GM12873 (cell line): ENCODE measurements at regions not wholly inside any gene's neighbourhood (a gene's known extent, or its start where the extent isn't known, plus 50 kb on each side); places are given as distances from the start of the nearest gene placed in this dataset.

Experiments used
- CTCF ChIP-seq: IDR thresholded peaks from 2 replicates; pipeline ENCODE4 v1.5.1; 2012; ENCODE audit warnings: low read depth, mild to moderate bottlenecking, moderate library complexity, low read length, control low read depth; ENCODE audit not compliant: insufficient read depth; ENCODE audit errors: missing control alignments

- no peak for TF ChIP-seq CTCF
Measured at GRCh38 chr1:239633432-239633831, 247.1 kb downstream of the CHRM3 start.

GRCh38 chr1:239635276-239635675, 248.9 kb downstream of the CHRM3 start:
- TF ChIP-seq CTCF, result no peak

- no peak for TF ChIP-seq CTCF
Measured at GRCh38 chr1:239636347-239636746, 250.0 kb downstream of the CHRM3 start.

GRCh38 chr1:239644604-239645003, 258.2 kb downstream of the CHRM3 start:
- no peak for TF ChIP-seq CTCF

- no peak for TF ChIP-seq CTCF
Measured at GRCh38 chr1:239647045-239647444, 260.7 kb downstream of the CHRM3 start.

GRCh38 chr1:239647964-239648632, 261.7 kb downstream of the CHRM3 start:
- no peak for TF ChIP-seq CTCF

- TF ChIP-seq CTCF, result no peak
Measured at GRCh38 chr1:239655023-239655422, 268.7 kb downstream of the CHRM3 start.
